Activated CD8-positive, alpha-beta memory T cell treated with anti-CD3 and anti-CD28 coated beads for 48 hours (primary cell): ENCODE measurements at regions not wholly inside any gene's neighbourhood (a gene's known extent, or its start where the extent isn't known, plus 50 kb on each side); places are given as distances from the start of the nearest gene placed in this dataset.

Source experiments
- DNase-seq, 3 experiments: peaks; one replicate each; pipeline ENCODE4 v3.0.0-alpha.2; 2020; ENCODE audit warnings: low read depth in 2 of 3, low spot score in 2 of 3

DNA sequence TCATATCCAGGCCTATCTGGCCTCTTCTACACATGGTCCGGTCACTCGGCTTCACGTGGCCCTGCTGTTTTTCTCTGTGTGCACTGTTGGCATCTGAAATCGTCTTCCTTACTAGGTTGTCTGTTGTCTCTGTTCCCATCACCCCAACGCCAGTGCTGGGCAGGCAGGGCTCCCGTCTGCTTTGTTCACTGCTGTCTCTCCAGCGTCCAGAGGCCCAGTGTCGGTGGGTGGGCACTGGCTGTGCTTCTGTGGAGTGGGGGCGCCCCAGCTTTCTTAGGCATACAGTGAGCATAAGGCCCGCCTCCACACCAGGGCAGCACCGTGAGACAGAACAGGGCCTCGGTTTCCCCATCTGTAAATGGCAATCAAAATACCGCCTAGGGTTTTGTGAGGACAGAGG is 153.1 kb downstream of the BCL11B start:
- no peak for DNase-seq
